HG03064 (cell line): ENCODE measurements at regions not wholly inside any gene's neighbourhood (a gene's known extent, or its start where the extent isn't known, plus 50 kb on each side); places are given as distances from the start of the nearest gene placed in this dataset.

Source experiments
- ATAC-seq: cut with Tn5 transposase; IDR thresholded peaks from one replicate; pipeline ENCODE4 v1.9.1; 2021; ENCODE audit warnings: low read depth; ENCODE audit not compliant: unreplicated experiment

DNA sequence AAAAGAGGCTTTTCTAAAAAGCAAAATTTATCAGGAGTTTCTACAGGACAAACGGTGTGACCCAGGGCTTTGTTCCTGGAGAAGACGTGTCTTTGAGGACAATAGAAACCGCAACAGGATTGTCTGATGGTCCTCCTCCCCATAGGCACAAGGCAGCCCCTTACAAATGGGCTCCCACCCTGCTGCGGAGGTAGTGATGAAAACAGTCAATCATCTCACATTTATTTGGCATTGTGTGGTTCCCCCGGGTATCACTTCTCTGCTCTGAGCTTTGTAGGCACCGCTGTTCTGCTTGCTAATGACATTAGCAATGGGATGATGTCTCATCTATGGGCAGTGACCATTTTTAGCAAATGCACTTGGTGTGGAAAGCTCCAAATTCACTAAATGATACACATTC, 155.5 kb upstream of the TMPO start:
- ATAC-seq: no peak

- no peak for ATAC-seq
Observed at GRCh38 chr12:98360401-98360800, 155.0 kb upstream of the TMPO start.

DNA sequence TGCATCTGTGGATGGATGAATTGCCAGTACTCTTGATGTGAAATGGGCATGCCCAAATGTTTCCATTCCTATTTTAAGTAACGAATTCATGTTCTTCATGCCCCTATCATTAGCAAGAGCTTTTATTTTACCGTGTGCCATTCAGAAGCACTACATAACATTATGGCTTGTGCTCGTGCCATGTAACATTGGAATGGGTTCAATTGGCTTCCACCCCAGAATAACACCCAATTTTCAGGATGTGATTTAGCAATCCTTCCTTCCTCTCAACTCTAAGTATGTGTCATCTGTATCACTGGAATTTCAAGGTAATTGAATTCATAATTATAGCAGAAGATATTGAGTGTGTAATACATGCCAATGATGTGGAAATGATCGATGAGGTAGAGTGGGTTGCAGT, 145.8 kb upstream of the TMPO start:
- ATAC-seq: no peak

- no peak for ATAC-seq
Observed at GRCh38 chr12:98370976-98371375, 144.4 kb upstream of the TMPO start.

- no peak for ATAC-seq
Observed at GRCh38 chr12:98371419-98371818, 144.0 kb upstream of the TMPO start.

GRCh38 chr12:98372340-98373024, 142.9 kb upstream of the TMPO start:
- no peak for ATAC-seq

DNA sequence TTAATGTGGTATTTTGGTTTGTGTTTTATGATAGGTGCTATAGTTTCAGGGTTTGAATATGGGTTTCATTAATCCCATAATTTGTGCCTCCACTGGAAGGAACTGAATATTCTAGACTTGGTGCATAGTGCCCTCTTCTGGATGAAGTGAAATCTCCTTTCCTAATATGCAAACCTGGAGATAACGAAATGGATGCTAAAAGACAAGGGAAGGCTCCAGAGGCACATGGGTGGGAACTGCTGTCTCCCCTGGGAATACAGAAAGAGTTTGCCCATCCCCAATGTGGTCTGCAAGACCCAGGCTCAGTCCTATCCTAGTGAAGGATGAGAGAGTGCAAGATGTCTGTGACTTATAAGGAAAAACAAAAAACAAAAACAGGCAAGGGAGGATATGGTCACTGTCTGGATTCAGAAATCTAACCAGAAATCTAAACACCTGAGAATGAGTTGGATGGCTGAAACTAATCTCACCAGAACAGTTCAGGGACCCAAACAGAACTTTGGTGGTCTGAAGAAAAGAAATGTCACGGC, 142.3 kb upstream of the TMPO start:
- no peak for ATAC-seq

DNA sequence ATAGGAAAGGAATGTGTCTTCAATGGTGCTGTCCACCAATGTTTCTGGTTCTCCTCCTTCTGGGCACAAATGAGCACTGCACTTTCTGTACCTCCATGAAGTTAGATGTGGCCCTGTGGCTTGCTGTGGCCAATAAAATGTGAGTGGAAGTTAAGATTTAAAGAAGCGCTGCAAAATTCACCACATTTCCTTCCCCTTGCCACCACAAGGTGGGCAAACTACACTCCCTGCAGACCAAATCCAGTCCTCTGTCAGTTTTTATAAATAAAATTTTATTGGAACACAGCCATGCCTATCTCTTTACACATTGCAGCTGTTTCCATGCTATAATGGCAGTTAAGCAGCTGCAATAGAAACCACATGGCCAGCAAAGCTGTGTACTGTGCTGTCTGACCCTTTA, 141.4 kb upstream of the TMPO start:
- no peak for ATAC-seq

DNA sequence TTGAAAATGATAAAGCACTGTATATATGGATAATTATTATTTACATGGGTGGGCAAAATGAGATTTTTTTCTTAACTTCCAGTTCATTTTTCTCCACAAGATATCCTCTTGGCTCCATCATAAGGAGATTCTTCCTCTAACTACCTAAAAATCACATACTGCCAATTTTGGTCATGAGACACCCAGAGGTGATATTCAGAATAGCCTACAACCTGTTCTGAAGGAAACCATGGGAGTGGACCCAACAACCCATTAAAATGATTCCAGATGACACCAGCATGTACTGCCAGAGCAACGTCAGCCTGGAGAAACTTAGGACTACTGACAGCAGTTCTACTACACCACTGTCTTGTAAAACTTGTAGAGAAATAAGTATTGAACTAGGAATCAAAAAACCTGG, 136.3 kb upstream of the TMPO start:
- no peak for ATAC-seq

DNA sequence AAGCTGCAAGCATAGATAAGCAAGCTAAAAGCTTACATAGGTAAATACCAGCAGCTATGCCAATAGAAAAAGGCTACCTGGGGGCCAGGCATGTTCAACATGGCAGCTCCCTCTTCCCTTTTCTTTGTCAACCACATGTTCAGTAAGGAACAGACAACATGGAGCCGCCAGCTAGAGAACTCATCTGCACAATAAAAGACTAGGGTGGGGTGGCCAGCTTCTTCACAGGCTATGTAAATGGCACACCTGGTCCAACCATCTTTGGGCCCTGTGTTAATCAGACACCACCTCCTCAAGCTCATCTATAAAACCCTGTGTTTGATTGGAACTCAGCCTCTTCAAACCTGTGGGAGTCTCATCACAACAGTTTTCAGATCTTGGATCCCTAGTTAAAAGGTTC, 129.7 kb upstream of the TMPO start:
- no peak for ATAC-seq

- ATAC-seq: no peak
Observed at GRCh38 chr12:98387444-98387843, 127.9 kb upstream of the TMPO start.

GRCh38 chr12:98388126-98388525, 127.3 kb upstream of the TMPO start:
- no peak for ATAC-seq

DNA sequence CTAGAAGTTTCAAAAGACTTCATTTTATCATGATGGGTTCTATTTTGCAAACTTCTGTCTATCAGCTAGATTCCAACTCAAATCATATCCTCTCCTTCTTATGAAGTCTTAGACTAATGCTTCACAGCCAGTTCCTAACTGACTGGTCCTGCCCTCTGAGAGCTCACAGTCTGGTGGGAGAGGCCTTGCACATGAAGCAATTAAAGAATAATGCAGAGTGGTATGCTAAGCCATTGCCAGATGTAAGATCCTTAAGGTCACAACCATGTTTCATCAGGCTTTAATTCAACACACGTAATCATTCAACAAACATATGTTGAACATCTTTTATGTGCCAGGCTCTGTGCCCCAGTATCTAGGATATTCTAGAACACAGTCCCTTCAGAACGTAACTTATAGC, 125.8 kb upstream of the TMPO start:
- no peak for ATAC-seq

- ATAC-seq: peak; percentile 77
Observed at GRCh38 chr12:98397323-98398105, 117.9 kb upstream of the TMPO start.

DNA sequence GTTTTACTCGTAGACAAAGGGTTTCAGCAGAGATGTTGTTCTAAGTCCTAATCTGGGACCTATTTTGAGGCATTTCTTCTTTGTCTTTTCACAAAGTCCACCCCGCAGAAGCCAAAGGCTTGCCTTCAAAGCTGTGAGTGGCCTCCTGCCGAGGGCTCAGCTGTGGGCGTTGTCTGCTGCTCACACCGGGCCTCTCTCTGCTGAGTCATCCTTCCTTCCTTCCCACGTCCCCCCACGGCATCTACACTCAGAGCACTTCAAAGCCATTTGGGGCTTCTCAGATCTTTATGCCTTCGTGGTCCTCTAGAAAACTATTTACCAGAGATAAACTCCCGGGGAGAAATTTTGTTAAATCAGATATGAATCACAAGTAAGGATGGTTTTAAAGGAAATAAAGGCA, 115.9 kb upstream of the TMPO start:
- no peak for ATAC-seq

GRCh38 chr12:98401427-98401826, 114.0 kb upstream of the TMPO start:
- no peak for ATAC-seq

- ATAC-seq: no peak
Observed at GRCh38 chr12:98402091-98402490, 113.3 kb upstream of the TMPO start.

- no peak for ATAC-seq
Observed at GRCh38 chr12:98402671-98403070, 112.7 kb upstream of the TMPO start.

DNA sequence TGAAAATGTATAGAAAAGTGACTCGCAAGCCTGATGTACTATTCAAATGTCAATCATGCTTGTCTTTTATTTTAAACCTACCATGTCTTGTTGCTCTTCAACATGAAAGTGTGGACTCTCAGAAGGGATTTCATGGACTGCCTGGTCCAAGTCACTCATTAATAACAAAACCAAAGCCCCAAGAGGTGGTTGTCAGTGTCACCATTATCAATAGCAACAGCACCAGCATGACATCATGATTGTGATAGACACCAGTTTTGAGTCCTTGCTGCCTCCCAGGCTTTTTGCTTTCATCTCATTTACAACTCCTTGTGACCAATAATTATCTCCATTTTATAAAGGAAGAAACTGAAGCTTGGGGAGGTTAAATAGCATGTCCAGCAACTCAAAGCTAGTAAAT, 112.0 kb upstream of the TMPO start:
- no peak for ATAC-seq

DNA sequence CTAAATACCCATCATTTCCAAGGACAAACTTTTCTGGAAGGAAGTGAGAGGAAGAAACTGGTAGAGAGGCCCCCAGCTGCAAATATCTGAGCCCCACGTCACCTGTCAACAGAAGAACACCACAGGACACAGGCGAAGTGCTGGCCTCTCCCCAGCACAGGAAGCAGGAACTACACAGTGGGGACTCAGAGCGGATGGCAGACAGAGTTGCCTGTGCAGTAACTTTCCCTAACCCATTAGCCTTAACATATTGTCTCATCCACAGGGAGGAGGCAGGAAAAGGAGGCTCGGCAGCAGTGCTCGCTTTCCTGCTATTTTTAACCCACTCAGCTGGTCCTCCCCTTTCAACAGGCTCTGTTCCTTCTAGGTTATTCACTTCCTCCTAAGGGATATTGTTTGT, 111.5 kb upstream of the TMPO start:
- ATAC-seq: no peak

DNA sequence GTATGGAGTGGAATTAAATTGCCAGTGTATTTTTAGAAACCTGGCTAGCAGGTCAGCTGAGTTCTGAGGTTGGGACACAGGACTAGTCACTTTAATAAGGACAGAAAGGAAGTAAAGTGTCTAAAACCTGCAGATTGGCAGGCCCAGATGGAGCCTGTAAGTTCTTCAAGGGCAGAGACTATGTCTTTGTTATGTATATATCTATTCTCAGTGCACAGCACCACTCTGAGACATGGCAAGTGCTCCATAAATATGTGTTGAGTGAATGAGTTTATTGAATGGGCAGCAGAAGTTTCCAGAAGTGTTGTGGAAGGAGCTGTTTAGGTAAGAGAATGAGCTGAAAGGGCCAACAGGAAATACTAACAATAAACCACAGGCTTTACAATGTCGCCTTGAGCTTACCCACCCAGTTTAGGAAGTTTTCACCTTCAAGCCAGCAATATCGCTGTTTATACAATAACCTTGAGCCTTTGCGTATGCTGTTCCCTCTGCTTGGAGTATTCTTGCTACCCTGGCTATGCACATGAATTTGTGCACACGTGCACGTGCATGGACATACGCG, 109.5 kb upstream of the TMPO start:
- no peak for ATAC-seq

GRCh38 chr12:98406378-98406777, 109.0 kb upstream of the TMPO start:
- no peak for ATAC-seq
